Epithelial cell of esophagus (primary cell): ENCODE measurements at regions not wholly inside any gene's neighbourhood (a gene's known extent, or its start where the extent isn't known, plus 50 kb on each side); places are given as distances from the start of the nearest gene placed in this dataset.

Experiments
- DNase-seq: peaks from one replicate; pipeline ENCODE4 v3.0.0; 2010; ENCODE audit warnings: low read depth
- H3K4me3 ChIP-seq: 2 replicates; pipeline ENCODE4 v1.5.1; 2011; ENCODE audit warnings: mild to moderate bottlenecking, low read length, control low read depth
- TF ChIP-seq, protein P1 (sequence below): IDR thresholded peaks from 2 replicates; pipeline ENCODE4 v1.5.1; 2011; ENCODE audit warnings: low read depth, mild to moderate bottlenecking, low read length, control low read depth, inconsistent platforms; ENCODE audit not compliant: insufficient read depth; ENCODE audit errors: missing control alignments

DNA sequence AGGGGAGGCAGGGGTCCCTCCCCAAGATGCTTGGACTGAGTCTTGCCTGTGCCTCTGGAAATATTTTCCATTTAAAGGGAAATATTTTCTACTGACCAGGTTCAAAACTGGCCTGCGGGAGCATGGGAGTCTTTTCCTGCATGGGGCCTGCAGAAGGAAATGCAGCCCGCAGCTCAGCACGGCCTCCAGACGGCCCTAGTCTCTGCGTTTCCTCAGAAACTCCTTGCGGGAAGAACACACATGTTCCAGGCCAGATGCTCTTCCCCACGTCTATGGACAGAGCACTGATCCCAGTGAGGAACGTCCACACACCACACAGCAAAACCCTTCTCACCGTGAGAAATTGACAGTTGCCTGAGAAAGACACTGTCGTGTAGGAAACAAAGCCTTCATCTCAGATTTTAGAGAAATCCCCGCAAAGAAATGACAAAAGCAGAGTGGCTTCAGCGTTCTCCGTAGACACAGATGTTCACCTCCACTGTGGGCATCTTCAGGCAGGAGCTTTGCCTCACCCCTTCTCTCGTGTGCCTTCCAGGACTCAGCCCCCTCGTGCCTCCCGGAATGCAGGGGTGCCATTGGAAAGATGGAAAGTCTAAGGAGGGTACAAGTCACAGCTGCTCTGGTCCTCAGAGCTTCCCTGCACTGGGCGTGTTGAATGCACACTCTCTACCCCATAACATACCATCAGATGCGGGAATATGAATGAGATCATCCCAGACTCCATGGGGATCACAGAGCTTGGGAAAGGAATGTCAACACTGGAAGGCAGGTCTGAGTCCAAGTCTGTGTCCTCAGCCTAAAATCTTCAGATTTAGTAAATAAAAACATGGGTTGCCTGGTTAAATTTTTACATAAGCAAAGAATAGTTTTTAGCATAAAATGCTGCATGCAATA, 438.7 kb upstream of the SALL3 start:
- no peak overlapping the region for H3K4me3 ChIP-seq
- no peak for DNase-seq
- TF ChIP-seq, protein P1, sequence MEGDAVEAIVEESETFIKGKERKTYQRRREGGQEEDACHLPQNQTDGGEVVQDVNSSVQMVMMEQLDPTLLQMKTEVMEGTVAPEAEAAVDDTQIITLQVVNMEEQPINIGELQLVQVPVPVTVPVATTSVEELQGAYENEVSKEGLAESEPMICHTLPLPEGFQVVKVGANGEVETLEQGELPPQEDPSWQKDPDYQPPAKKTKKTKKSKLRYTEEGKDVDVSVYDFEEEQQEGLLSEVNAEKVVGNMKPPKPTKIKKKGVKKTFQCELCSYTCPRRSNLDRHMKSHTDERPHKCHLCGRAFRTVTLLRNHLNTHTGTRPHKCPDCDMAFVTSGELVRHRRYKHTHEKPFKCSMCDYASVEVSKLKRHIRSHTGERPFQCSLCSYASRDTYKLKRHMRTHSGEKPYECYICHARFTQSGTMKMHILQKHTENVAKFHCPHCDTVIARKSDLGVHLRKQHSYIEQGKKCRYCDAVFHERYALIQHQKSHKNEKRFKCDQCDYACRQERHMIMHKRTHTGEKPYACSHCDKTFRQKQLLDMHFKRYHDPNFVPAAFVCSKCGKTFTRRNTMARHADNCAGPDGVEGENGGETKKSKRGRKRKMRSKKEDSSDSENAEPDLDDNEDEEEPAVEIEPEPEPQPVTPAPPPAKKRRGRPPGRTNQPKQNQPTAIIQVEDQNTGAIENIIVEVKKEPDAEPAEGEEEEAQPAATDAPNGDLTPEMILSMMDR, result no peak

GRCh38 chr18:78542204-78542603, 437.4 kb upstream of the SALL3 start:
- H3K4me3 ChIP-seq, result no peak overlapping the region
- TF ChIP-seq, protein P1, result no peak
- peak; percentile 34 for DNase-seq

- TF ChIP-seq, protein P1, result no peak
- H3K4me3 ChIP-seq, result no peak overlapping the region
- DNase-seq, result no peak
Measured at GRCh38 chr18:78543201-78543725, 436.4 kb upstream of the SALL3 start.

- TF ChIP-seq, protein P1, result no peak
- H3K4me3 ChIP-seq, result no peak overlapping the region
- DNase-seq, result no peak
Measured at GRCh38 chr18:78546281-78546680, 433.3 kb upstream of the SALL3 start.

GRCh38 chr18:78547817-78548216, 431.8 kb upstream of the SALL3 start:
- TF ChIP-seq, protein P1, result no peak
- no peak overlapping the region for H3K4me3 ChIP-seq
- DNase-seq, result no peak

DNA sequence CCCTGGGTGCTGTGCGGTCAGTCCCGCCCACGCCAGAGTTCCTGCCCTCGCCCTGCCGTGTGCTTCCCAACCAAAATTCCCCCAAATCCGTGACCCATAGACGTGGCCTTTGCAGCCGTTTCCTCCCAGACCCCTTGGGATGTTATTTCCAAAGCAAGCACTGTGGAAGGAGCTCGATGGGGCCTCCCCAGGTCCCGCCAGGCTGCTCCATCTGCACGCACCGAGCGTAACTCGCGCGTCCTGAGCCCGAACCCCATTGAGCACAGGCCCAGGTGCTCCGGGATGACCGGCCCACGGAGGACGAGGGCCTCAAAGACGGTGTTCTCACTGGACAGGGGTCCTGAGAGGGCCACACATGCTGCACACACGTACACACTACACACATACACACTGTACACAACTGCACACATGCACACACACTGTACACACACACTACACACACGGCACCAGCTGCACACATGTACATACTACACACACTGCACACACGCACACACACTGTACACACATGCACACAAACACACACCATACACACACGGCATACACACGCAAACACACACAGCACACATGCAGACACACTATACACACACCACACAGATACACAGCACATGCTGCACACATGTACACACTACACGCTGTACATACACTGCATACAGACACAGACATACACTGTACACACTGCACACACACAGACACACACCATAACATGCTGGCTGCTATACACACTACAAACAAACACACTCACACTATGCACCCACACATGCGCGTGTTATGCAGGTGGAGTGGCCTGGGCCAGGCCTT, 431.2 kb upstream of the SALL3 start:
- DNase-seq, result no peak
- TF ChIP-seq, protein P1, result no peak
- H3K4me3 ChIP-seq, result no peak overlapping the region
